Testis (tissue), 2 donors: ENCODE measurements at regions not wholly inside any gene's neighbourhood (a gene's known extent, or its start where the extent isn't known, plus 50 kb on each side); places are given as distances from the start of the nearest gene placed in this dataset.

Experiments used
- POLR2A ChIP-seq: fragments of 450-650 bp; IDR thresholded peaks from one replicate; pipeline ENCODE4 v1.6.1; 2017; ENCODE audit warnings: antibody characterized with exemption, mild to moderate bottlenecking, moderate library complexity
- TF ChIP-seq, protein P1 (sequence below), 3 experiments: fragments of 450-650 bp in 2 of 3; fragments of 200-600 bp in 1 of 3; sonication (generic) in 1 of 3; IDR thresholded peaks; one replicate each; pipeline ENCODE4 v1.5.1; 2016 to 2019; ENCODE audit warnings: antibody characterized with exemption in 3 of 3, mild to moderate bottlenecking in 2 of 3, moderate library complexity in 1 of 3

DNA sequence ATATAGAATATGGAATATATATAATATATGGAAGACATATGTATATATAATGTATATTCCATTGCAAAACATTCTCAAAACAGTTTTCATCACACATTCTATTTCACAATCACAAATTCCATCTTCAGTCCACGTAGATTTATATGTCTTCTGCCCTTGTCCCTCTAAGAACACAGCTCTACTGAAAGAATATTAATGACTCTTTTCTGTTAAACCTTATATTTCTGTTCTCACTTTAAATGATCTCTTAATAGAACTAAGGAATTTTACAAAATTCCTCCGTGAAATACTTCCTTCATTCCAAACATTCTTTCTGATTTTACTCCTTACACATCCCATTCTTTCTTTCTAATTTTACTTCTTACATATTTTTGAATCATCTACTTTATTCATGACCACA is 1043.1 kb upstream of the PABPC4L start:
- TF ChIP-seq, protein P1, sequence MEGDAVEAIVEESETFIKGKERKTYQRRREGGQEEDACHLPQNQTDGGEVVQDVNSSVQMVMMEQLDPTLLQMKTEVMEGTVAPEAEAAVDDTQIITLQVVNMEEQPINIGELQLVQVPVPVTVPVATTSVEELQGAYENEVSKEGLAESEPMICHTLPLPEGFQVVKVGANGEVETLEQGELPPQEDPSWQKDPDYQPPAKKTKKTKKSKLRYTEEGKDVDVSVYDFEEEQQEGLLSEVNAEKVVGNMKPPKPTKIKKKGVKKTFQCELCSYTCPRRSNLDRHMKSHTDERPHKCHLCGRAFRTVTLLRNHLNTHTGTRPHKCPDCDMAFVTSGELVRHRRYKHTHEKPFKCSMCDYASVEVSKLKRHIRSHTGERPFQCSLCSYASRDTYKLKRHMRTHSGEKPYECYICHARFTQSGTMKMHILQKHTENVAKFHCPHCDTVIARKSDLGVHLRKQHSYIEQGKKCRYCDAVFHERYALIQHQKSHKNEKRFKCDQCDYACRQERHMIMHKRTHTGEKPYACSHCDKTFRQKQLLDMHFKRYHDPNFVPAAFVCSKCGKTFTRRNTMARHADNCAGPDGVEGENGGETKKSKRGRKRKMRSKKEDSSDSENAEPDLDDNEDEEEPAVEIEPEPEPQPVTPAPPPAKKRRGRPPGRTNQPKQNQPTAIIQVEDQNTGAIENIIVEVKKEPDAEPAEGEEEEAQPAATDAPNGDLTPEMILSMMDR (IDR thresholded peaks at IDR 0.05): no peak
- no peak for TF ChIP-seq POLR2A
